GM06990 (cell line): ENCODE measurements at regions not wholly inside any gene's neighbourhood (a gene's known extent, or its start where the extent isn't known, plus 50 kb on each side); places are given as distances from the start of the nearest gene placed in this dataset.
"Not testable (repeated sequence)": the region's sequence is repeated elsewhere in the genome, so short reads cannot be mapped to it uniquely, and the experiment has no call there.

Source experiments
- DNase-seq: peaks from one replicate; pipeline ENCODE4 v3.0.0-alpha.2; 2011; ENCODE audit not compliant: insufficient read length; ENCODE audit errors: extremely low read depth
- H3K27me3 ChIP-seq: replicated peaks from 2 replicates; pipeline ENCODE4 v1.6.0; 2011; ENCODE audit warnings: low read length; ENCODE audit not compliant: control insufficient read depth, insufficient read depth
- H3K36me3 ChIP-seq: 2 replicates; pipeline ENCODE4 v1.5.1; 2011; ENCODE audit warnings: low read length; ENCODE audit not compliant: control insufficient read depth, insufficient read depth
- H3K4me3 ChIP-seq: replicated peaks from 2 replicates; pipeline ENCODE4 v1.5.1; 2011; ENCODE audit warnings: low read depth, mild to moderate bottlenecking, control low read depth, low read length
- CTCF ChIP-seq: IDR thresholded peaks from 2 replicates; pipeline ENCODE4 v1.5.1; 2011; ENCODE audit warnings: low read length, control low read depth, mild to moderate bottlenecking, inconsistent platforms; ENCODE audit not compliant: insufficient read depth, poor library complexity, severe bottlenecking

GRCh38 chr21:23811805-23812204 lies 1795.5 kb downstream of the MRPL39 start:
- TF ChIP-seq CTCF, result no peak
- Histone ChIP-seq H3K4me3 (no peak overlapping the region), H3K27me3 (no peaks in the 10 kb centered on the region), H3K36me3 (no peaks in the 10 kb centered on the region)
- no peak for DNase-seq

- no peak for DNase-seq
- no peaks in the 10 kb centered on the region for H3K27me3 ChIP-seq
- no peak for TF ChIP-seq CTCF
These were observed 1797.7 kb downstream of the MRPL39 start for GRCh38 chr21:23809573-23809972.

GRCh38 chr21:23806966-23807548 lies 1800.2 kb downstream of the MRPL39 start:
- not testable (repeated sequence) for H3K4me3 ChIP-seq, H3K36me3 ChIP-seq, H3K27me3 ChIP-seq, DNase-seq

More at GRCh38 chr21:23809573-23809972, 1797.7 kb downstream of the MRPL39 start:
- Histone ChIP-seq H3K4me3 (no peak overlapping the region), H3K36me3 (no peaks in the 10 kb centered on the region)

- no peak for TF ChIP-seq CTCF
- no peaks in the 10 kb centered on the region for H3K36me3 ChIP-seq
- H3K27me3 ChIP-seq, result no peaks in the 10 kb centered on the region
- DNase-seq, result no peak
- H3K4me3 ChIP-seq, result no peak overlapping the region
These were observed 1802.4 kb downstream of the MRPL39 start for GRCh38 chr21:23804866-23805265.

- no peaks in the 10 kb centered on the region for H3K27me3 ChIP-seq
- H3K4me3 ChIP-seq, result no peak overlapping the region
- DNase-seq, result no peak
- TF ChIP-seq CTCF, result no peak
- no peaks in the 10 kb centered on the region for H3K36me3 ChIP-seq
These were observed 1806.0 kb downstream of the MRPL39 start for GRCh38 chr21:23801292-23801691.

- no peak for DNase-seq
- H3K4me3 ChIP-seq, result no peak overlapping the region
- H3K27me3 ChIP-seq, result no peaks in the 10 kb centered on the region
- TF ChIP-seq CTCF, result no peak
- H3K36me3 ChIP-seq, result no peaks in the 10 kb centered on the region
These were observed 1807.9 kb downstream of the MRPL39 start for GRCh38 chr21:23799376-23799775.
